T-cell (primary cell): ENCODE measurements at regions not wholly inside any gene's neighbourhood (a gene's known extent, or its start where the extent isn't known, plus 50 kb on each side); places are given as distances from the start of the nearest gene placed in this dataset.

Experiments
- ATAC-seq, 4 experiments: fragments of 200-7000 bp in 3 of 4; fragments of 150-1000 bp in 1 of 4; cut with Tn5 transposase; replicated peaks in 1 of 4; 1 replicate in 3 of 4; 2 replicates in 1 of 4; pipeline ENCODE4 v1.10.0; 2021; ENCODE audit warnings: moderate library complexity in 3 of 4, mild to moderate bottlenecking in 2 of 4, moderate number of reproducible peaks in 1 of 4
- CTCF ChIA-PET, 2 donors: fragments of 300-600 bp; sonication (Branson Sonifier 250); formaldehyde crosslinking; loops; one replicate each; lab custom pipeline; 2022; ENCODE audit warnings: antibody characterized with exemption in 2 of 2; lab: Charles Lee
- POLR2A ChIA-PET, 2 donors: fragments of 300-600 bp; sonication (Branson Sonifier 250); formaldehyde crosslinking; loops; one replicate each; lab custom pipeline; 2022; ENCODE audit warnings: antibody characterized with exemption in 2 of 2; lab: Charles Lee
- DNase-seq, 35 experiments: peaks; one replicate each; pipeline versions ENCODE4 v3.0.0 to v3.0.0-alpha.2; 2013 to 2023
- H3K27ac ChIP-seq: one replicate; pipeline ENCODE4 v1.5.1; 2013; ENCODE audit warnings: low read length
- H3K27me3 ChIP-seq, 2 experiments: replicated peaks in 1 of 2; 1 replicate in 1 of 2; 2 replicates in 1 of 2; pipeline versions ENCODE4 v1.6.1 to v1.7.0; 2013; ENCODE audit warnings: low read length in 1 of 2, mixed read lengths in 1 of 2; ENCODE audit not compliant: control insufficient read depth in 2 of 2, insufficient read depth in 2 of 2; ENCODE audit errors: extremely low read depth in 1 of 2
- H3K36me3 ChIP-seq, 2 donors: 1 replicate in 1 of 2; 2 replicates in 1 of 2; pipeline versions ENCODE4 v1.6.1 to v1.7.0; 2013; ENCODE audit warnings: low read length in 1 of 2; ENCODE audit not compliant: control insufficient read depth in 2 of 2, insufficient read depth in 1 of 2; ENCODE audit errors: extremely low read depth in 1 of 2
- H3K4me1 ChIP-seq, 2 experiments: 1 replicate in 1 of 2; 2 replicates in 1 of 2; pipeline versions ENCODE4 v1.6.1 to v1.7.0; 2013; ENCODE audit warnings: low read length in 2 of 2, mixed read lengths in 1 of 2; ENCODE audit not compliant: insufficient read depth in 2 of 2, control insufficient read depth in 1 of 2; ENCODE audit errors: extremely low read depth in 1 of 2
- H3K4me3 ChIP-seq, 2 donors: 1 replicate in 1 of 2; 2 replicates in 1 of 2; pipeline versions ENCODE4 v1.5.1 to v1.7.0; 2013; ENCODE audit warnings: mild to moderate bottlenecking in 2 of 2, low read length in 1 of 2, moderate library complexity in 1 of 2; ENCODE audit not compliant: control insufficient read depth in 1 of 2; ENCODE audit errors: extremely low read depth in 1 of 2
- H3K9me3 ChIP-seq: 2 replicates; pipeline ENCODE4 v1.7.0; 2013
- H3K27ac Mint-ChIP-seq, 2 donors: one replicate each; pipeline ENCODE4 v1.8.0; 2020 to 2021; ENCODE audit warnings: mild to moderate bottlenecking in 2 of 2, mixed read lengths in 2 of 2
- H3K27me3 Mint-ChIP-seq, 2 donors: one replicate each; pipeline ENCODE4 v1.8.0; 2021 to 2022; ENCODE audit warnings: mixed read lengths in 2 of 2
- H3K36me3 Mint-ChIP-seq: one replicate; pipeline ENCODE4 v1.8.0; 2021; ENCODE audit warnings: mixed read lengths
- H3K4me1 Mint-ChIP-seq, 3 donors: one replicate each; pipeline ENCODE4 v1.8.0; 2020 to 2022; ENCODE audit warnings: mixed read lengths in 3 of 3, mild to moderate bottlenecking in 1 of 3
- H3K4me3 Mint-ChIP-seq, 3 donors: one replicate each; pipeline ENCODE4 v1.8.0; 2020 to 2022; ENCODE audit warnings: mild to moderate bottlenecking in 3 of 3, mixed read lengths in 3 of 3, moderate library complexity in 3 of 3
- H3K9me3 Mint-ChIP-seq, 3 donors: one replicate each; pipeline ENCODE4 v1.8.0; 2020 to 2022; ENCODE audit warnings: mixed read lengths in 3 of 3
- WGBS: methylation state at CpG from one replicate; pipeline ENCODE4 v1.1.5; 2013; ENCODE audit warnings: missing lambda C conversion rate; ENCODE audit not compliant: insufficient coverage; 5-methylcytosine and 5-hydroxymethylcytosine counted together

DNA sequence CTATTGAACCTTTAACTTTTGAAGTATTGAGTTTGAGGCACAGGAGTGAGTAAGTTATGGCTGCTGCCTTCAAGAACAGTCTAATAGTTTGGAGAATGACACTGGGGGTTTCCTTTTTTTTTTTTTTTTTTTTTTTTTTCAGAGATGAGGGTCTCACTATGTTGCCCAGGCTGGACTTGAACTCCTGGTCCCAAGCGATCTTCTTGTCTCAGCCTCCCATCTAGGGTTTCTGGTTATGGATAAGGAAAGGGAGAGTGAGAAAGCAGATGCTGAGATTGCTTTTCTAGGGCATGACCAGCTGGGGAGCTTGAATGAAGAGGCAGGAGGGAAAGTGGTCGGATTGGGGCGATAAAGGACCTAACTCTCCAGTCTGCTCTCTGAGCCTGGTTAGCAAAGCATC lies 59.9 kb upstream of the BTRC start:
- 94% methylated on average over 3 of the region's 3 CpGs for WGBS

GRCh38 chr10:101295261-101295660 lies 58.7 kb upstream of the BTRC start:
- H3K27me3 ChIP-seq, result peaks cover 17 to 76% of the 10 kb centered on the region in 2 experiments
- ChIA-PET CTCF (no interaction called here), POLR2A (no interaction called here)
- ATAC-seq (no peak), DNase-seq (no peak)
- H3K9me3 ChIP-seq, result no peaks in the 10 kb centered on the region
- no peaks in the 10 kb centered on the region for H3K36me3 ChIP-seq
- peaks cover 7 to 26% (median 19%) of the 10 kb centered on the region in 3 donors for H3K4me1 Mint-ChIP-seq
- 70% methylated on average over 2 of the region's 4 CpGs for WGBS
- peaks cover 53 to 70% of the 10 kb centered on the region in 2 donors for H3K27me3 Mint-ChIP-seq
- no peak overlapping the region for H3K4me3 ChIP-seq
- H3K27ac Mint-ChIP-seq, result no peak overlapping the region
- peaks cover 2 to 23% of the 10 kb centered on the region in 2 experiments for H3K4me1 ChIP-seq
- H3K27ac ChIP-seq, result no peak overlapping the region
- H3K36me3 Mint-ChIP-seq, result no peaks in the 10 kb centered on the region
- H3K9me3 Mint-ChIP-seq, result no peaks in the 10 kb centered on the region
- no peak overlapping the region for H3K4me3 Mint-ChIP-seq

More for the DNA sequence above, 59.9 kb upstream of the BTRC start:
- Histone ChIP-seq H3K36me3 (no peaks in the 10 kb centered on the region), H3K4me1 (peaks cover 2 to 23% of the 10 kb centered on the region in 2 experiments), H3K27ac (no peak overlapping the region), H3K9me3 (no peaks in the 10 kb centered on the region), H3K4me3 (no peak overlapping the region), H3K27me3 (peaks cover 17 to 77% of the 10 kb centered on the region in 2 experiments)
- no peak overlapping the region for H3K4me3 Mint-ChIP-seq
- H3K9me3 Mint-ChIP-seq, result no peaks in the 10 kb centered on the region
- ATAC-seq (no peak), DNase-seq (no peak)
- POLR2A ChIA-PET, result no interaction called here
- no peak overlapping the region for H3K27ac Mint-ChIP-seq
- H3K36me3 Mint-ChIP-seq, result no peaks in the 10 kb centered on the region
- H3K27me3 Mint-ChIP-seq, result peaks cover 59 to 74% of the 10 kb centered on the region in 2 donors
- CTCF ChIA-PET, result interaction anchor here in 1 of 2 donors (0.7 kb wide), 1 partner anchor 16 kb away, joined by 3 read pairs; no protein-coding TSS in a partner anchor
- H3K4me1 Mint-ChIP-seq, result peaks cover 7 to 26% (median 19%) of the 10 kb centered on the region in 3 donors

GRCh38 chr10:101297901-101298486 lies 56.0 kb upstream of the BTRC start:
- H3K4me3 ChIP-seq, result no peak overlapping the region
- peaks cover 11 to 57% of the 10 kb centered on the region in 2 experiments for H3K27me3 ChIP-seq
- Mint-ChIP-seq H3K9me3 (no peaks in the 10 kb centered on the region), H3K27me3 (peaks cover 47 to 70% of the 10 kb centered on the region in 2 donors), H3K4me1 (peaks cover 1 to 6% (median 3%) of the 10 kb centered on the region in 3 donors), H3K27ac (no peak overlapping the region), H3K36me3 (no peaks in the 10 kb centered on the region), H3K4me3 (no peak overlapping the region)
- H3K36me3 ChIP-seq, result no peaks in the 10 kb centered on the region
- CTCF ChIA-PET, result no interaction called here
- no peaks in the 10 kb centered on the region for H3K9me3 ChIP-seq
- ATAC-seq (peak; percentile 82 to 88 (median 86)), DNase-seq (peak; percentile 41 to 82 (median 67))
- WGBS, result 1% methylated on average over 7 of the region's 9 CpGs
- POLR2A ChIA-PET, result no interaction called here
- H3K4me1 ChIP-seq, result peaks cover 0 to 2% of the 10 kb centered on the region in 2 experiments
- no peak overlapping the region for H3K27ac ChIP-seq

- ATAC-seq (no peak), DNase-seq (no peak)
- ChIA-PET CTCF (interaction anchor here (0.5 to 1.1 kb wide), 2 partner anchors 136 to 163 kb away, joined by 3 to 6 read pairs; no protein-coding TSS in a partner anchor), POLR2A (no interaction called here)
- Histone ChIP-seq H3K27ac (no peak overlapping the region), H3K36me3 (no peaks in the 10 kb centered on the region), H3K4me1 (peaks cover 0 to 2% of the 10 kb centered on the region in 2 experiments), H3K27me3 (peaks cover 10 to 51% of the 10 kb centered on the region in 2 experiments), H3K4me3 (no peak overlapping the region), H3K9me3 (no peaks in the 10 kb centered on the region)
- H3K27ac Mint-ChIP-seq, result no peak overlapping the region
- WGBS, result 40% methylated on average over 1 of the region's 6 CpGs
- H3K36me3 Mint-ChIP-seq, result no peaks in the 10 kb centered on the region
- H3K4me1 Mint-ChIP-seq, result peaks cover 1 to 6% (median 3%) of the 10 kb centered on the region in 3 donors
- peaks cover 49 to 66% of the 10 kb centered on the region in 2 donors for H3K27me3 Mint-ChIP-seq
- no peaks in the 10 kb centered on the region for H3K9me3 Mint-ChIP-seq
- no peak overlapping the region for H3K4me3 Mint-ChIP-seq
Observed at GRCh38 chr10:101299211-101299610, 54.8 kb upstream of the BTRC start.

- H3K36me3 ChIP-seq, result no peaks in the 10 kb centered on the region
- no peaks in the 10 kb centered on the region for H3K9me3 ChIP-seq
- no peaks in the 10 kb centered on the region for H3K9me3 Mint-ChIP-seq
- POLR2A ChIA-PET, result interaction anchor here in 1 of 2 donors (0.5 kb wide), 1 partner anchor 13 kb away, joined by 6 read pairs; no protein-coding TSS in a partner anchor
- CTCF ChIA-PET, result interaction anchor here (0.6 to 1.4 kb wide), 3 partner anchors 143 to 167 kb away, joined by 3 read pairs; no protein-coding TSS in a partner anchor
- peaks cover 0 to 2% of the 10 kb centered on the region in 2 experiments for H3K4me1 ChIP-seq
- peak in 1 of 35 experiments; percentile 38 for DNase-seq
- peaks cover 1 to 6% (median 3%) of the 10 kb centered on the region in 3 donors for H3K4me1 Mint-ChIP-seq
- H3K27me3 Mint-ChIP-seq, result peaks cover 48 to 62% of the 10 kb centered on the region in 2 donors
- 20% methylated on average over 2 of the region's 2 CpGs for WGBS
- ATAC-seq, result peak in 1 of 4 experiments; percentile 57
- H3K4me3 Mint-ChIP-seq, result no peak overlapping the region
- no peak overlapping the region for H3K27ac ChIP-seq
- peaks cover 6 to 55% of the 10 kb centered on the region in 2 experiments for H3K27me3 ChIP-seq
- H3K36me3 Mint-ChIP-seq, result no peaks in the 10 kb centered on the region
- no peak overlapping the region for H3K4me3 ChIP-seq
- H3K27ac Mint-ChIP-seq, result no peak overlapping the region
Observed at GRCh38 chr10:101301111-101301731, 52.7 kb upstream of the BTRC start.

DNA sequence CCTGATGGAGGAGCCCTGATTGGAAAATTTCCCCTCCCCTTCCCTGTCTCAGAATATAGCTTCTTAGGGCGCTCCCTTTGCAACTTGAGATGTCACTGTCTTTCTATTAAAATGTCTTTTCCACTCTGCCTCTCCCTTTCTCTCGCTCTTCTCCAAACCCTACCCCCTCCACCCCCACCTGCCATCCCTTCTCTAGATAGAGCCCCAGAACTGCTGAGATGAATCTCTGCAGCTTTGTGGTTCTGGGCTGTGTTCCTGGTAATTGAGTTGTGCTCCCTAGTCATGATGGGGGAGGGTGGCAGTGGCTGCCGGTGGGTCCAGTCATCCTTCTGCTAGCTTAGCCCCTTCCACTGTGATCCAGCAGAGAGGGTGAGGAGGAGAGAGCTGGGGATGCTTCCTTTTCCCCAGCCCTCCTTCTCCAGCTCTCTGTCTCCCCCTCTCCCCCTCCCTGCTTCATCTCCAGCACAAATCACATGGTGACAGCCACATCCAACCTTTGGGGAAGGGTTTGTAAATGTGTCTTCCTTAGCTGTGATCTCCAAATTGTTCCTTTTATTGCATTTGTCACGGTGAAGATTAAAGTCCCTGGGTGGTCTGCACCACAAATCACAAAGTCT lies 50.8 kb upstream of the BTRC start:
- 20% methylated on average over 1 of the region's 4 CpGs for WGBS
- H3K9me3 Mint-ChIP-seq, result no peaks in the 10 kb centered on the region
- H3K4me1 Mint-ChIP-seq, result peaks cover 0 to under 1% (median 0%) of the 10 kb centered on the region in 3 donors
- DNase-seq, result no peak
- H3K27me3 ChIP-seq, result peaks cover 2 to 60% of the 10 kb centered on the region in 2 experiments
- H3K9me3 ChIP-seq, result no peaks in the 10 kb centered on the region
- H3K4me3 Mint-ChIP-seq, result no peak overlapping the region
- no peaks in the 10 kb centered on the region for H3K36me3 ChIP-seq
- no peak overlapping the region for H3K4me3 ChIP-seq
- no peaks in the 10 kb centered on the region for H3K4me1 ChIP-seq
- H3K27me3 Mint-ChIP-seq, result peaks cover 57 to 64% of the 10 kb centered on the region in 2 donors
- no peak for ATAC-seq
- no peak overlapping the region for H3K27ac Mint-ChIP-seq
- CTCF ChIA-PET, result no interaction called here
- POLR2A ChIA-PET, result no interaction called here
- H3K36me3 Mint-ChIP-seq, result no peaks in the 10 kb centered on the region
- H3K27ac ChIP-seq, result no peak overlapping the region
